ENCODE measurements at regions not wholly inside any gene's neighbourhood (a gene's known extent, or its start where the extent isn't known, plus 50 kb on each side); places are given as distances from the start of the nearest gene placed in this dataset.

- no peak for DNase-seq (ENCODE audit: low spot score)
- H3K9me3 ChIP-seq (ENCODE audit: control insufficient read depth in 4 of 4, low read length in 3 of 4) = peaks cover 0 to 2% (median 0%) of the 10 kb centered on the region in 4 donors
- no peak for TF ChIP-seq TAF1 (conservative IDR thresholded peaks at IDR 0.05)
- no peak for TF ChIP-seq CTCF (IDR thresholded peaks at IDR 0.05; ENCODE audit: low read depth, low read length, missing input control)
- TF ChIP-seq HNF4A (conservative IDR thresholded peaks at IDR 0.05) = no peak
- no peak for TF ChIP-seq NR2F2 (IDR thresholded peaks at IDR 0.05)
- no peak for TF ChIP-seq FOXA1 (IDR thresholded peaks at IDR 0.05)
- no peak for TF ChIP-seq REST (IDR thresholded peaks at IDR 0.05)
- no peak for TF ChIP-seq SP1 (IDR thresholded peaks at IDR 0.05)
- no peak for TF ChIP-seq YY1 (IDR thresholded peaks at IDR 0.05)
- TF ChIP-seq RAD21 (IDR thresholded peaks at IDR 0.05) = no peak
- TF ChIP-seq RXRA (IDR thresholded peaks at IDR 0.05) = no peak
- TF ChIP-seq ZBTB33 (IDR thresholded peaks at IDR 0.05) = no peak
- TF ChIP-seq ATF3 (IDR thresholded peaks at IDR 0.05) = no peak
- TF ChIP-seq MAX (IDR thresholded peaks at IDR 0.05) = no peak
- TF ChIP-seq EGR1 (IDR thresholded peaks at IDR 0.05; ENCODE audit: low read depth in 2 of 2) = no peak
- no peak for TF ChIP-seq FOXA2 (IDR thresholded peaks at IDR 0.05)
- no peak for TF ChIP-seq HNF4G (IDR thresholded peaks at IDR 0.05)
- H3K4me3 ChIP-seq (ENCODE audit: low read depth in 1 of 3, low read length in 3 of 3) = no peak overlapping the region
- no peaks in the 10 kb centered on the region for H3K36me3 ChIP-seq (ENCODE audit: control insufficient read depth in 4 of 4, insufficient read depth in 3 of 4, low read depth in 1 of 4, low read length in 3 of 4)
- peaks cover 0 to 5% (median under 1%) of the 10 kb centered on the region in 4 donors for H3K4me1 ChIP-seq (ENCODE audit: control insufficient read depth in 4 of 4, insufficient read depth in 4 of 4, low read length in 3 of 4)
- H3K27me3 ChIP-seq (ENCODE audit: control insufficient read depth in 4 of 4, insufficient read depth in 4 of 4, low read length in 3 of 4) = no peaks in the 10 kb centered on the region
- H3K9ac ChIP-seq (ENCODE audit: low read depth in 1 of 2, low read length in 2 of 2) = no peak overlapping the region
- H3K27ac ChIP-seq (ENCODE audit: low read depth in 1 of 2, low read length in 2 of 2) = no peak overlapping the region
These were observed 474.6 kb downstream of the PCNX1 start for GRCh38 chr14:71381814-71382213.

GRCh38 chr14:71382315-71382714, 475.1 kb downstream of the PCNX1 start:
- TF ChIP-seq FOXA2 (IDR thresholded peaks at IDR 0.05) = no peak
- no peak for TF ChIP-seq ZBTB33 (IDR thresholded peaks at IDR 0.05)
- no peak for TF ChIP-seq YY1 (IDR thresholded peaks at IDR 0.05)
- TF ChIP-seq RXRA (IDR thresholded peaks at IDR 0.05) = no peak
- no peak for TF ChIP-seq EGR1 (IDR thresholded peaks at IDR 0.05; ENCODE audit: low read depth in 2 of 2)
- TF ChIP-seq REST (IDR thresholded peaks at IDR 0.05) = no peak
- Histone ChIP-seq H3K27ac (ENCODE audit: low read depth in 1 of 2, low read length in 2 of 2) (no peak overlapping the region), H3K9me3 (ENCODE audit: control insufficient read depth in 4 of 4, low read length in 3 of 4) (no peaks in the 10 kb centered on the region), H3K4me3 (ENCODE audit: low read depth in 1 of 3, low read length in 3 of 3) (no peak overlapping the region), H3K9ac (ENCODE audit: low read depth in 1 of 2, low read length in 2 of 2) (no peak overlapping the region), H3K27me3 (ENCODE audit: control insufficient read depth in 4 of 4, insufficient read depth in 4 of 4, low read length in 3 of 4) (no peaks in the 10 kb centered on the region), H3K4me1 (ENCODE audit: control insufficient read depth in 4 of 4, insufficient read depth in 4 of 4, low read length in 3 of 4) (peaks cover 0 to 5% (median under 1%) of the 10 kb centered on the region in 4 donors), H3K36me3 (ENCODE audit: control insufficient read depth in 4 of 4, insufficient read depth in 3 of 4, low read depth in 1 of 4, low read length in 3 of 4) (no peaks in the 10 kb centered on the region)
- DNase-seq (ENCODE audit: low spot score) = no peak
- 88% methylated on average over 6 of the region's 6 CpGs for WGBS
